BJ (cell line): ENCODE measurements at regions not wholly inside any gene's neighbourhood (a gene's known extent, or its start where the extent isn't known, plus 50 kb on each side); places are given as distances from the start of the nearest gene placed in this dataset.

Experiments used
- CTCF ChIA-PET: fragments of 350-600 bp; formaldehyde crosslinking; extraction: SDS; loops from one replicate; lab custom pipeline; 2021; ENCODE audit warnings: antibody characterized with exemption, inconsistent platforms; lab: Yijun Ruan, JAX
- POLR2A ChIA-PET: fragments of 300-600 bp; sonication (Branson Sonifier 250); formaldehyde crosslinking; extraction: SDS; loops from one replicate; lab custom pipeline; 2021; ENCODE audit warnings: antibody characterized with exemption; lab: Charles Lee
- DNase-seq: peaks from one replicate; pipeline ENCODE4 v3.0.0-alpha.2; 2011; ENCODE audit warnings: low read depth
- H3K27me3 ChIP-seq: 2 replicates; pipeline ENCODE4 v1.6.0; 2011; ENCODE audit warnings: low read length; ENCODE audit not compliant: control insufficient read depth, insufficient read depth
- H3K36me3 ChIP-seq: 2 replicates; pipeline ENCODE4 v1.5.1; 2011; ENCODE audit warnings: low read length; ENCODE audit not compliant: control insufficient read depth, insufficient read depth
- H3K4me3 ChIP-seq: 2 replicates; pipeline ENCODE4 v1.5.1; 2011; ENCODE audit warnings: low read depth, mild to moderate bottlenecking, control low read depth, low read length
- TF ChIP-seq, protein P1 (sequence below): IDR thresholded peaks from 2 replicates; pipeline ENCODE4 v1.5.1; 2011; ENCODE audit warnings: low read depth, mild to moderate bottlenecking, control low read depth, inconsistent platforms, low read length, moderate library complexity; ENCODE audit not compliant: insufficient read depth

DNA sequence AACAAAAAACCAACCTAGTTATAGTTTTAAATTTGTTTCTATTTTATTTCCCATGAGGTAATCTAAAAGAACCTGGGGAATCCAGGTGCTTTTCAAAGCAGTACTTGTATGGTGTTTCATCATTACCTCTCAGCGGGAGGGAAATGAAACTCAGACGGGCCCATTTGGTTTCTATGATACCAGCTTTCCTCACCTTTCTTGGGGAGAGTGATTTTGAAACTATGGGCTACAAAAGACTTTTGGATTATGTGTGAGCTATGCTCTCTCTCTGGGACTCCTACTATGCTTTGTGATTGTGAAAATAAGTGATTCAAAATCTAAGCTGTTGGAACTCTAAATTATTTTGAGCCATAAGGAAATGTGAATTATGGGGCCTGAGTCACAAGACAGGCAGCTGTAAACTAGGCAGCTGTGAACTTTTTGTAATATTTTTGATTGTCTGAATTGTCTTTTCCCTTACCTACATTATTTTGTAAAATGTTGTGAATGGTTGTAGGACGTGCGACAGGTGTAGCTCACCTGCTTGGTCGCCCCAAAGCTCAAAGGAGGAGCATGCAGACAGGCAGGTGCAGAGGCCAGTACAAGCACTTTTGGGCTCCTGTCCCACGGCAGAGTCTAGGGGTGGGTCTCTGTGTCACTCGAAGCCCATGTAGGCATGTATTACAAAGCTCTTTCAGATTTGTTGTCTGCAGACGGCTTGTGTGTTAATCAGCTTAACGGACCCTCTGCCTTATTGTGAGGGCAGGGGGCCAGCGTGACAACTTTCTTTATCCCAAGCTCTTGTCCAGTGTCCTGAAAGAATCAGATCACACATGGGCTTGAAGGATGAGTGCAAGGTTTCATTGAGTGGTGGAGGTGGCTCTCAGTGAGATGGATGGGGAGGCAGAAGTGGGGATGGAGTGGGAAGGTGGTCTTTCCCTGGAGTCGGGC is 64.8 kb upstream of the BACH1 start:
- TF ChIP-seq, protein P1, sequence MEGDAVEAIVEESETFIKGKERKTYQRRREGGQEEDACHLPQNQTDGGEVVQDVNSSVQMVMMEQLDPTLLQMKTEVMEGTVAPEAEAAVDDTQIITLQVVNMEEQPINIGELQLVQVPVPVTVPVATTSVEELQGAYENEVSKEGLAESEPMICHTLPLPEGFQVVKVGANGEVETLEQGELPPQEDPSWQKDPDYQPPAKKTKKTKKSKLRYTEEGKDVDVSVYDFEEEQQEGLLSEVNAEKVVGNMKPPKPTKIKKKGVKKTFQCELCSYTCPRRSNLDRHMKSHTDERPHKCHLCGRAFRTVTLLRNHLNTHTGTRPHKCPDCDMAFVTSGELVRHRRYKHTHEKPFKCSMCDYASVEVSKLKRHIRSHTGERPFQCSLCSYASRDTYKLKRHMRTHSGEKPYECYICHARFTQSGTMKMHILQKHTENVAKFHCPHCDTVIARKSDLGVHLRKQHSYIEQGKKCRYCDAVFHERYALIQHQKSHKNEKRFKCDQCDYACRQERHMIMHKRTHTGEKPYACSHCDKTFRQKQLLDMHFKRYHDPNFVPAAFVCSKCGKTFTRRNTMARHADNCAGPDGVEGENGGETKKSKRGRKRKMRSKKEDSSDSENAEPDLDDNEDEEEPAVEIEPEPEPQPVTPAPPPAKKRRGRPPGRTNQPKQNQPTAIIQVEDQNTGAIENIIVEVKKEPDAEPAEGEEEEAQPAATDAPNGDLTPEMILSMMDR, result no peak
- ChIA-PET POLR2A (no interaction called here), CTCF (interaction anchor here (0.6 to 1.3 kb wide), 4 partner anchors 23 to 144 kb away, joined by 3 to 4 read pairs (median 3); no protein-coding TSS in a partner anchor)
- Histone ChIP-seq H3K36me3 (no peaks in the 10 kb centered on the region), H3K4me3 (no peak overlapping the region), H3K27me3 (no peaks in the 10 kb centered on the region)
- DNase-seq, result no peak

DNA sequence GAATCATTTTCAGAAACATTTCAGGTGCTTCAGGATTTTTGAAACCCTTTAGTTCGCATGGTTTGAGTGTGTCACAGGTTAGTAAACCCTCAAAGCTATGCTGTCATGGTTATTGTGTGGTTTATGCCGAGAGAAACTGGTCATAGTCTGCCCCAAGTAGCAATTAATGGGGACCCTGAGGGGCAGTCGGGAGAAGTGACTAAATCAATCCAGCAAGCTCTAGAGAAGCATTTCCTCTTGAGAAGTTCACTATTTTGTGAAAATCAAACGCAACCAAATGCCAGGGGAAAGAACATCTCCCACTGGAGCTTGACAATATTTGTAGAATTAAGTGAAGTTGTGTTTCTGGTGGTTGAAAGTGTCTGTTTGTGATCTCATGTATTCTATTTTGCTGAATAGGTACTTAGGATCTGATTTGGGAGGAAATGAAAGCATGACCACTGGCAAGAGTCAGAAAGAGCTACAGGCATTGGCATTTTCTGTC is 63.0 kb upstream of the BACH1 start:
- H3K4me3 ChIP-seq, result no peak overlapping the region
- TF ChIP-seq, protein P1, result no peak
- no peaks in the 10 kb centered on the region for H3K36me3 ChIP-seq
- POLR2A ChIA-PET, result no interaction called here
- no peaks in the 10 kb centered on the region for H3K27me3 ChIP-seq
- CTCF ChIA-PET, result interaction anchor here (1.4 to 1.6 kb wide), 2 partner anchors 8 to 10 kb away, joined by 3 to 4 read pairs; no protein-coding TSS in a partner anchor
- no peak for DNase-seq

DNA sequence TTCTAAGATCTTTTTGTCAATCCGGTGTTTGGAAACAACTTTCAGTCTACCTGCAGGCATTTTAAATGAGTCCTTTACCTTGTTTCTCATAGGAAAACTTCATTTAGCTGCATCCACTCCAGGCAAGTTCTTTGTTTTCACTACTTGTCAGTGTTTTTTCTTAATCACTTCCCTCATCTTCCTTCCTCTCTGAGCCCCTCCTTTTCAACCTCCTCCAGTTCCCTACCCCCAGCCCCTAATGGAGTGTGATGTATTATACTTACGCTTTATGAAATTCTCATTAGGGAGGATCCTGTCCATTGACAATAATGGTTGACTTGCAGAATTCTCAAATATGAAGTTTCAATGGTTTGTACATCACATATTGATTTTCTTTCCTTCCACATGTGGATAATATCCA is 62.5 kb upstream of the BACH1 start:
- H3K4me3 ChIP-seq, result no peak overlapping the region
- H3K27me3 ChIP-seq, result no peaks in the 10 kb centered on the region
- TF ChIP-seq, protein P1, result no peak
- POLR2A ChIA-PET, result no interaction called here
- no peaks in the 10 kb centered on the region for H3K36me3 ChIP-seq
- CTCF ChIA-PET, result interaction anchor here (1.4 to 1.6 kb wide), 2 partner anchors 9 to 11 kb away, joined by 3 to 4 read pairs; no protein-coding TSS in a partner anchor
- DNase-seq, result no peak

DNA sequence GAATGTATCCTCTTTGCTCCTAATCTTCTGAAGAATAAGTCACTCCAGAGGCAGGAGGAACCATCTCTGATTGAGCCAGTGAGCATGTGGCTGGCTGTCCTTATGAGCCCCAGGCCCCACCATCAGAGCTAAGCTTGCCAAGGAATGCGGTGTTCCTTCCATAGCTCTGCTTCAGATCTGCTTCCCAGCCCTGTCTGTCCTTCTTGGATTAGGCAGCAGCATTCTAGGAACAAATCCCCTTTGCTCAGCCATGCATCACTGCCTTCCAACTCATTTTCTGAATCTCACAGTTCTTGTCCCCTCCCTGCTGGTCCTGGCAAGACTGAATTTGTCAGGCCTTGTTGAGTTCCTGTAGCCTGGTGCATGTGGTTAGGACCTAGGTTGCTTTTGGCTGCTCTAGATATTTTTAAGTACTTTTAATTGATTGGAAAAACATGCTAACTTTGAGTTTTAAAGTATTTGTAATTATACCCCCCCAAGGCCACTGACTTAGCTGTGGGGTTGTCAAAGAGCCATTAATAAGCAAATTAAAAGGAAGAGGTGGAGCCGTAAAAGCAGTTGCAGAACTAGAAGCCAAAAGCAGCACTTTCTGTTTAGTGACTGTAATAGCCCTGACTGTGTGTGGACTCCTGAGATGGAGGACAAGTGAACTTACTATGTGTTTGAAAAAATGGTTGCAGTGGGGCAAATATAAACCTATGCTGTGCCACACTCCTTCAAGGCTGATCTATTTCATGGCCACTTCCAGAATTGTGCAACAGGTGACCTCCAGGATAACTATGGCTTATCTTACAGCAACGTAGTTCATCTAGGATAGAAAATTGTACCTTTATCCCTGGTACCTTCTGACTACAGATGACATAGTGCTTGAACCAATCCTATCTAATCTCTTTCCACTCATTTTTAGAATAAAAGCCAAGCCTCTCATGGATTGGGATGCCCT is 61.3 kb upstream of the BACH1 start:
- ChIA-PET CTCF (interaction anchor here (0.6 to 1.6 kb wide), 3 partner anchors 10 to 482 kb away, joined by 3 to 4 read pairs (median 3); no protein-coding TSS in a partner anchor), POLR2A (no interaction called here)
- Histone ChIP-seq H3K36me3 (no peaks in the 10 kb centered on the region), H3K4me3 (no peak overlapping the region), H3K27me3 (no peaks in the 10 kb centered on the region)
- DNase-seq, result no peak
- TF ChIP-seq, protein P1, result no peak
